KMS-11 (cell line): ENCODE measurements at regions not wholly inside any gene's neighbourhood (a gene's known extent, or its start where the extent isn't known, plus 50 kb on each side); places are given as distances from the start of the nearest gene placed in this dataset.

ENCODE experiments used
- H2AFZ ChIP-seq: fragments of 200-600 bp; sonication (generic); 2 replicates; pipeline ENCODE4 v1.6.1; 2016; ENCODE audit warnings: antibody characterized with exemption, mixed run types, low read depth
- H3K27ac ChIP-seq: fragments of 200-600 bp; sonication (generic); 2 replicates; pipeline ENCODE4 v1.6.1; 2016; ENCODE audit warnings: mild to moderate bottlenecking, mixed run types
- H3K27me3 ChIP-seq: fragments of 200-600 bp; sonication (generic); 2 replicates; pipeline ENCODE4 v1.6.1; 2017; ENCODE audit warnings: mild to moderate bottlenecking, low read depth, mixed run types, moderate library complexity; ENCODE audit not compliant: insufficient read depth
- H3K36me3 ChIP-seq: fragments of 200-600 bp; sonication (generic); 2 replicates; pipeline ENCODE4 v1.6.1; 2017; ENCODE audit warnings: mild to moderate bottlenecking, mixed run types; ENCODE audit not compliant: insufficient read depth
- H3K4me1 ChIP-seq: fragments of 200-600 bp; sonication (generic); 2 replicates; pipeline ENCODE4 v1.6.1; 2016; ENCODE audit warnings: mild to moderate bottlenecking, low read depth, mixed run types; ENCODE audit not compliant: poor library complexity, severe bottlenecking
- H3K4me2 ChIP-seq: fragments of 200-600 bp; sonication (generic); 2 replicates; pipeline ENCODE4 v1.7.0; 2016; ENCODE audit warnings: mild to moderate bottlenecking, mixed run types
- H3K4me3 ChIP-seq: fragments of 200-600 bp; sonication (generic); IDR thresholded peaks from 2 replicates; pipeline ENCODE4 v1.6.1; 2017; ENCODE audit warnings: low read depth, low read length, mixed read lengths; ENCODE audit not compliant: insufficient read depth
- H3K79me2 ChIP-seq: fragments of 200-600 bp; sonication (generic); 2 replicates; pipeline ENCODE4 v1.6.1; 2016; ENCODE audit warnings: low read depth, mixed run types; ENCODE audit not compliant: insufficient read depth
- H3K9ac ChIP-seq: fragments of 200-600 bp; sonication (generic); 2 replicates; pipeline ENCODE4 v1.6.1; 2016; ENCODE audit warnings: mild to moderate bottlenecking, mixed run types
- H4K20me1 ChIP-seq: fragments of 200-600 bp; sonication (generic); 2 replicates; pipeline ENCODE4 v1.6.1; 2016; ENCODE audit warnings: mild to moderate bottlenecking, mixed run types; ENCODE audit not compliant: insufficient read depth
- CTCF ChIP-seq: fragments of 200-600 bp; sonication (generic); conservative IDR thresholded peaks from 2 replicates; pipeline ENCODE4 v1.6.1; 2017; ENCODE audit warnings: low read depth, mild to moderate bottlenecking, antibody characterized with exemption, low read length, moderate library complexity, mixed read lengths

GRCh38 chr9:87389936-87390335 is 107.7 kb upstream of the DAPK1 start:
- TF ChIP-seq CTCF = no peak
- H3K36me3 ChIP-seq = no peaks in the 10 kb centered on the region
- H3K27ac ChIP-seq = no peak overlapping the region
- H3K9ac ChIP-seq = no peak overlapping the region
- H4K20me1 ChIP-seq = no peaks in the 10 kb centered on the region
- no peaks in the 10 kb centered on the region for H3K79me2 ChIP-seq
- no peak overlapping the region for H3K4me3 ChIP-seq
- no peaks in the 10 kb centered on the region for H3K4me1 ChIP-seq
- no peak overlapping the region for H2AFZ ChIP-seq
- no peak overlapping the region for H3K4me2 ChIP-seq
- H3K27me3 ChIP-seq = no peaks in the 10 kb centered on the region

- H3K79me2 ChIP-seq = no peaks in the 10 kb centered on the region
- no peak overlapping the region for H3K9ac ChIP-seq
- H3K27ac ChIP-seq = no peak overlapping the region
- no peaks in the 10 kb centered on the region for H4K20me1 ChIP-seq
- no peaks in the 10 kb centered on the region for H3K36me3 ChIP-seq
- no peaks in the 10 kb centered on the region for H3K4me1 ChIP-seq
- H3K4me3 ChIP-seq = no peak overlapping the region
- H3K4me2 ChIP-seq = no peak overlapping the region
- H3K27me3 ChIP-seq = no peaks in the 10 kb centered on the region
- no peak for TF ChIP-seq CTCF
- no peak overlapping the region for H2AFZ ChIP-seq
These were observed 107.3 kb upstream of the DAPK1 start for GRCh38 chr9:87390361-87390760.

GRCh38 chr9:87392086-87392485 is 105.6 kb upstream of the DAPK1 start:
- no peaks in the 10 kb centered on the region for H3K27me3 ChIP-seq
- H3K27ac ChIP-seq = no peak overlapping the region
- H3K4me1 ChIP-seq = no peaks in the 10 kb centered on the region
- no peak overlapping the region for H3K9ac ChIP-seq
- no peaks in the 10 kb centered on the region for H4K20me1 ChIP-seq
- no peaks in the 10 kb centered on the region for H3K36me3 ChIP-seq
- TF ChIP-seq CTCF = no peak
- no peak overlapping the region for H2AFZ ChIP-seq
- no peak overlapping the region for H3K4me2 ChIP-seq
- H3K4me3 ChIP-seq = no peak overlapping the region
- no peaks in the 10 kb centered on the region for H3K79me2 ChIP-seq

- Histone ChIP-seq H3K4me2 (no peak overlapping the region), H3K27ac (no peak overlapping the region), H3K36me3 (no peaks in the 10 kb centered on the region), H3K79me2 (no peaks in the 10 kb centered on the region), H4K20me1 (no peaks in the 10 kb centered on the region), H3K4me1 (no peaks in the 10 kb centered on the region), H3K9ac (no peak overlapping the region), H3K4me3 (no peak overlapping the region), H3K27me3 (no peaks in the 10 kb centered on the region), H2AFZ (no peak overlapping the region)
- no peak for TF ChIP-seq CTCF
These were observed 103.9 kb upstream of the DAPK1 start for GRCh38 chr9:87393706-87394230.
